ENCODE measurements at regions not wholly inside any gene's neighbourhood (a gene's known extent, or its start where the extent isn't known, plus 50 kb on each side); places are given as distances from the start of the nearest gene placed in this dataset.
A peak's percentile ranks its signal among the peaks of the same experiment; 100 is the strongest.
"Not testable (repeated sequence)": the region's sequence is repeated elsewhere in the genome, so short reads cannot be mapped to it uniquely, and the experiment has no call there.

DNA sequence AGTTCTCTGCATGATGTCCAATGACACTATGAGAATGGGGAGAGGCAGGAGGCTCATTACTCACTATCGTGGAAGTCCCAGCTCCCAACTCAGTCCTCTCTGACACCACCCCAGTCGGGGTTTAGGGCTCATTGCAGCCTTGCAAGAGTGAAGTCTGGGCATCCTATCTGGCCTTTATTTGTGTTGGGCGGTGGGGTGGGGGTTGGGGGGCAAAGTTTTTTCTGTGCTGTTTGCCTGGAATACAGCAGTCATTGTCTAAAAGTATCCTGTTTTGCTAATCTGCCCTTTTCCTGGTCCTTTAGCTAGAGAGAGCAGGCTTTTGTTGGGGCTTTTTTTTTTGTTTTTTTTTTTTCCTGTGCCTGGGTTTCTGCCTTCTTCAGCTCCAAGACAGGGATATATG is 174.2 kb downstream of the MYLK4 start:
- Histone ChIP-seq H3K27ac (no peak overlapping the region), H3K27me3 (no peaks in the 10 kb centered on the region), H3K4me1 (peaks cover 0 to 6% (median 2%) of the 10 kb centered on the region in 4 donors), H3K36me3 (no peaks in the 10 kb centered on the region), H3K4me3 (no peak overlapping the region), H3K9me3 (peaks cover 0 to 5% (median 0%) of the 10 kb centered on the region in 3 donors)
- TF ChIP-seq, protein P1, sequence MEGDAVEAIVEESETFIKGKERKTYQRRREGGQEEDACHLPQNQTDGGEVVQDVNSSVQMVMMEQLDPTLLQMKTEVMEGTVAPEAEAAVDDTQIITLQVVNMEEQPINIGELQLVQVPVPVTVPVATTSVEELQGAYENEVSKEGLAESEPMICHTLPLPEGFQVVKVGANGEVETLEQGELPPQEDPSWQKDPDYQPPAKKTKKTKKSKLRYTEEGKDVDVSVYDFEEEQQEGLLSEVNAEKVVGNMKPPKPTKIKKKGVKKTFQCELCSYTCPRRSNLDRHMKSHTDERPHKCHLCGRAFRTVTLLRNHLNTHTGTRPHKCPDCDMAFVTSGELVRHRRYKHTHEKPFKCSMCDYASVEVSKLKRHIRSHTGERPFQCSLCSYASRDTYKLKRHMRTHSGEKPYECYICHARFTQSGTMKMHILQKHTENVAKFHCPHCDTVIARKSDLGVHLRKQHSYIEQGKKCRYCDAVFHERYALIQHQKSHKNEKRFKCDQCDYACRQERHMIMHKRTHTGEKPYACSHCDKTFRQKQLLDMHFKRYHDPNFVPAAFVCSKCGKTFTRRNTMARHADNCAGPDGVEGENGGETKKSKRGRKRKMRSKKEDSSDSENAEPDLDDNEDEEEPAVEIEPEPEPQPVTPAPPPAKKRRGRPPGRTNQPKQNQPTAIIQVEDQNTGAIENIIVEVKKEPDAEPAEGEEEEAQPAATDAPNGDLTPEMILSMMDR (IDR thresholded peaks at IDR 0.05): no peak
- intact Hi-C loops (cut with DNase I; ENCODE audit: low total_unique reads): no loop called here
- DNase-seq: no peak

DNA sequence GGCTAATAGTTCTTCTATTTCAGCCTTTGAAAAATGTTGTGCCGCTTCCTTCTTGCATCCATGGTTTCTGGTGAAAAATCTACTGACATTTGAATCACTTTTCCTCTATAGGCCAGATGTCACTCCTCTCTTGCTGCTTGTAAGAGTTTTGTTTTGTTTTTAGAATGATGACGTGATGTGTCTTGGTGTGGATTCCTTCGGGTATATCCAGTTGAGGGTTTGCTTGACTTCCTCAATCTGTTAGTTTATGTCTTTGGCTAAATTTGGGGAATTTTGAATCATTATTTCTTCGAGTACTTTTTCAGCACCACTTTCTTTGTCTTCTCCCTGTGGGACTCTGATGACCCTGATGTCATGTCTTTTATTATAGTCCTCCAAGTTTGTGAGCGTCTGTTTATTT is 175.5 kb downstream of the MYLK4 start:
- H3K27me3 ChIP-seq: no peaks in the 10 kb centered on the region
- DNase-seq: no peak
- peaks cover 0 to 5% (median 0%) of the 10 kb centered on the region in 3 donors for H3K9me3 ChIP-seq
- no peak overlapping the region for H3K27ac ChIP-seq
- H3K4me1 ChIP-seq: peaks cover 0 to 6% (median 2%) of the 10 kb centered on the region in 4 donors
- TF ChIP-seq, protein P1 (IDR thresholded peaks at IDR 0.05): no peak
- intact Hi-C loops (cut with DNase I; ENCODE audit: low total_unique reads): no loop called here
- no peaks in the 10 kb centered on the region for H3K36me3 ChIP-seq
- no peak overlapping the region for H3K4me3 ChIP-seq

DNA sequence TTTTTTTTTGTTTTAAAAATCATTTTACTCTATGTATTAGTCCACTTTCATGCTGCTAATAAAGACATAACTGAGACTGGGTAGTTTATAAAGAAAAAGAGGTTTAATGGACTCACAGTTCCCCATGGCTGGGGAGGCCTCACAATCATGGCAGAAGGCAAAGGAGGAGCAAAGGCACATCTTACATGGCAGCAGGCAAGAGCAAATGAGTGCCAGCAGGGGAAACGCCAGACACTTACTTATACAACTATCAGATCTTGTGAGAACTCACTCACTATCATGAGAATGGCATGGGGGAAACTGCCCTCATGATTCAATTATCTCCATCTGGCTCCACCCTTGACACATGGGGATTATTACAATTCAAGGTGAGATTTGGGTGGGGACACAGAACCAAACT is 181.3 kb downstream of the MYLK4 start:
- H3K4me3 ChIP-seq; DNase-seq; H3K4me1 ChIP-seq; intact Hi-C loops (cut with DNase I; ENCODE audit: low total_unique reads); H3K9me3 ChIP-seq; H3K36me3 ChIP-seq; H3K27me3 ChIP-seq; H3K27ac ChIP-seq: not testable (repeated sequence)

DNA sequence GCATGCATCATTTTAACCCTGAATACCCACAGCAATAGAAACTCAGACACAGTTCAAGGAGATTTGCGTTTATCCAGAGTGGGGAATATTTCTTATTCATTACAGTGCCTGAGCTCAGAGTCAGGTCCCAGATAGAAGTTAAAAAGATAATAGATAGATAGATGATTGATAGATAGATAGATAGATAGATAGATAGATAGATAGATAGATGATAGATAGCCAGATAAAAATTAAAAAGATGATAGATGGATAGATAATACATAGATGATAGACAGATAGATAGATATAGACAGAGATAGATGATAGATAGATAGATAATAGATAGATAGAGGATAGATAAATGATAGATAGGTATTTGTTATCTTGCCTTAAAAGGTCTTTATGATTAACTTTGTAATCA is 184.7 kb downstream of the MYLK4 start:
- Histone ChIP-seq H3K4me3 (no peak overlapping the region), H3K9me3 (no peaks in the 10 kb centered on the region), H3K27me3 (no peaks in the 10 kb centered on the region), H3K4me1 (peaks cover 0 to 21% (median 6%) of the 10 kb centered on the region in 4 donors), H3K27ac (no peak overlapping the region), H3K36me3 (no peaks in the 10 kb centered on the region)
- intact Hi-C loops (cut with DNase I; ENCODE audit: low total_unique reads): no loop called here
- TF ChIP-seq, protein P1 (IDR thresholded peaks at IDR 0.05): no peak
- DNase-seq: no peak

DNA sequence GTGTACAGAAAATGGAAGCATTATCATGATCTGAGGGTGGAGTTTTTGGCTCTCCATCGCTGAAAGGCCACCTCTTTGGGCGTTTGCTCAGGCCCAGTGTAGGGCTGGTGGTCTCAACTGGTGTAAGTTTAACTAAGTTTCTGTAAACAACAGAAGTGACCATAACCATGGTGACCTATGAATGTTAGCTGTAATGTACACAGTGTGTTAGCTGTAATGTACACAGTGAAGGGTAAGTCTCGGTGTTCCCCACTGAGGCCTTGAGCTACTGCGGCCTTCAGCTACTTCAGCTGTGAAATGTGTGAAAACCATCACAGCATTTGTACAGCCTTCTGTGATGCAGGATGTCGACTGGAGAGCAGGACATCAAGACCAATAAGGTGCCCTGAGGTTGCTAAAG is 185.2 kb downstream of the MYLK4 start:
- peaks cover 0 to 21% (median 6%) of the 10 kb centered on the region in 4 donors for H3K4me1 ChIP-seq
- TF ChIP-seq, protein P1 (IDR thresholded peaks at IDR 0.05): no peak
- DNase-seq: no peak
- intact Hi-C loops (cut with DNase I; ENCODE audit: low total_unique reads): no loop called here
- H3K27ac ChIP-seq: no peak overlapping the region
- no peaks in the 10 kb centered on the region for H3K36me3 ChIP-seq
- no peaks in the 10 kb centered on the region for H3K27me3 ChIP-seq
- H3K9me3 ChIP-seq: no peaks in the 10 kb centered on the region
- H3K4me3 ChIP-seq: no peak overlapping the region

DNA sequence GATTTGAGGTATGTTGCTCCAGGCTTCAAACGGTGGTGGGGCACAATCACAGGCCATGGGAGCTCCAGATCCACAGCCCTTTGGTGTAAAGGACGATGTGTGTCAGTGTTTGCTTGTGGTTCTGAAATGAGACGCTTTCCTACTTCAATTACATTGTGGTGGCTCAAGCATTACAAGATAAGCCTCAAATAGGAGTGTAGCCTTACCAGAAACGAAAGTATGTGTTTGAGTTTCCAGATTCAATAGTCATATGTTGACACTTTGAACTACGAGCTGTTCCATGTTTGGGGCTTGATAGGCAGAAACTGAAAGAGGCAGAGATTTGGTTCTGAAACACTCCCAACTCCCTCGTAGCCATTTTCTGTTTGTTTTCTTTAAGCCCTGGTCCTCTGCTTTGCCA is 187.1 kb downstream of the MYLK4 start:
- no peak for DNase-seq
- intact Hi-C loops (cut with DNase I; ENCODE audit: low total_unique reads): no loop called here
- Histone ChIP-seq H3K27ac (peak overlapping the region; percentile 42 to 58), H3K4me3 (peak overlapping the region in 1 of 2 donors; percentile 13), H3K27me3 (no peaks in the 10 kb centered on the region), H3K36me3 (no peaks in the 10 kb centered on the region), H3K4me1 (peaks cover 0 to 21% (median 6%) of the 10 kb centered on the region in 4 donors), H3K9me3 (no peaks in the 10 kb centered on the region)
- TF ChIP-seq, protein P1 (IDR thresholded peaks at IDR 0.05): no peak
